H1 (cell line): ENCODE measurements at regions not wholly inside any gene's neighbourhood (a gene's known extent, or its start where the extent isn't known, plus 50 kb on each side); places are given as distances from the start of the nearest gene placed in this dataset.

ENCODE experiments used
- SIRT6 ChIP-seq: IDR thresholded peaks from one replicate; pipeline ENCODE4 v1.7.1; 2012; ENCODE audit warnings: low read length, inconsistent platforms
- TF ChIP-seq, protein P1 (sequence below), 3 experiments: IDR thresholded peaks; 1 replicate in 2 of 3; 2 replicates in 1 of 3; pipeline versions ENCODE4 v1.5.1 to v1.6.1; 2011; ENCODE audit warnings: low read length in 3 of 3, mild to moderate bottlenecking in 3 of 3, inconsistent platforms in 2 of 3, low read depth in 1 of 3, moderate library complexity in 1 of 3; ENCODE audit not compliant: insufficient read depth in 1 of 3; ENCODE audit errors: control extremely low read depth in 1 of 3

- TF ChIP-seq, protein P1, sequence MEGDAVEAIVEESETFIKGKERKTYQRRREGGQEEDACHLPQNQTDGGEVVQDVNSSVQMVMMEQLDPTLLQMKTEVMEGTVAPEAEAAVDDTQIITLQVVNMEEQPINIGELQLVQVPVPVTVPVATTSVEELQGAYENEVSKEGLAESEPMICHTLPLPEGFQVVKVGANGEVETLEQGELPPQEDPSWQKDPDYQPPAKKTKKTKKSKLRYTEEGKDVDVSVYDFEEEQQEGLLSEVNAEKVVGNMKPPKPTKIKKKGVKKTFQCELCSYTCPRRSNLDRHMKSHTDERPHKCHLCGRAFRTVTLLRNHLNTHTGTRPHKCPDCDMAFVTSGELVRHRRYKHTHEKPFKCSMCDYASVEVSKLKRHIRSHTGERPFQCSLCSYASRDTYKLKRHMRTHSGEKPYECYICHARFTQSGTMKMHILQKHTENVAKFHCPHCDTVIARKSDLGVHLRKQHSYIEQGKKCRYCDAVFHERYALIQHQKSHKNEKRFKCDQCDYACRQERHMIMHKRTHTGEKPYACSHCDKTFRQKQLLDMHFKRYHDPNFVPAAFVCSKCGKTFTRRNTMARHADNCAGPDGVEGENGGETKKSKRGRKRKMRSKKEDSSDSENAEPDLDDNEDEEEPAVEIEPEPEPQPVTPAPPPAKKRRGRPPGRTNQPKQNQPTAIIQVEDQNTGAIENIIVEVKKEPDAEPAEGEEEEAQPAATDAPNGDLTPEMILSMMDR (IDR thresholded peaks at IDR 0.05; ENCODE audit: control extremely low read depth in 1 of 3, insufficient read depth in 1 of 3, low read depth in 1 of 3, low read length in 3 of 3), result no peak
- TF ChIP-seq SIRT6, result no peak
Observed at GRCh38 chr1:5029136-5029535, 374.7 kb downstream of the AJAP1 start.
